ENCODE measurements at regions not wholly inside any gene's neighbourhood (a gene's known extent, or its start where the extent isn't known, plus 50 kb on each side); places are given as distances from the start of the nearest gene placed in this dataset.

DNA sequence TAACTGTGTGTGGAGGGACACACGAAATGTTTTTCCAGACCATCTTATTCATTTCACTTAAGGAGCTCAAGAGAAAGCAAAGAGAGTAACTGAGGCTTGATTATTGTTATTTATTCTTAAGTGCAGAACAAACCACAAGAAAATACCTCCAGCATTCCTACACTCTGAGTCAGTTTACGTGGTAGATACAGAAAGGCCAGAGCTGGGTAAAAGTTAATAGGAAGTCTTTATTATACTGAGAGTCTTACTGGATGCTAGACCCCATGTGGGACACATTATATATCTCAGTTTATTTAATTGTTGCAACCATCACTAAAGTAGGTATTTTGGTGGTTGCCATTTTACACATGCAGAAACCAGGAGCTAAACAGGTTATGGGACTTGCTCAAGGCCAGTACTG, 261.4 kb upstream of the POU2AF2 start:
- TF ChIP-seq, protein P1, sequence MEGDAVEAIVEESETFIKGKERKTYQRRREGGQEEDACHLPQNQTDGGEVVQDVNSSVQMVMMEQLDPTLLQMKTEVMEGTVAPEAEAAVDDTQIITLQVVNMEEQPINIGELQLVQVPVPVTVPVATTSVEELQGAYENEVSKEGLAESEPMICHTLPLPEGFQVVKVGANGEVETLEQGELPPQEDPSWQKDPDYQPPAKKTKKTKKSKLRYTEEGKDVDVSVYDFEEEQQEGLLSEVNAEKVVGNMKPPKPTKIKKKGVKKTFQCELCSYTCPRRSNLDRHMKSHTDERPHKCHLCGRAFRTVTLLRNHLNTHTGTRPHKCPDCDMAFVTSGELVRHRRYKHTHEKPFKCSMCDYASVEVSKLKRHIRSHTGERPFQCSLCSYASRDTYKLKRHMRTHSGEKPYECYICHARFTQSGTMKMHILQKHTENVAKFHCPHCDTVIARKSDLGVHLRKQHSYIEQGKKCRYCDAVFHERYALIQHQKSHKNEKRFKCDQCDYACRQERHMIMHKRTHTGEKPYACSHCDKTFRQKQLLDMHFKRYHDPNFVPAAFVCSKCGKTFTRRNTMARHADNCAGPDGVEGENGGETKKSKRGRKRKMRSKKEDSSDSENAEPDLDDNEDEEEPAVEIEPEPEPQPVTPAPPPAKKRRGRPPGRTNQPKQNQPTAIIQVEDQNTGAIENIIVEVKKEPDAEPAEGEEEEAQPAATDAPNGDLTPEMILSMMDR (IDR thresholded peaks at IDR 0.05) = no peak
- no peak for TF ChIP-seq EZH2 (IDR thresholded peaks at IDR 0.05)
